Activated CD4-positive, alpha-beta T cell treated with anti-CD3 and anti-CD28 coated beads for 36 hours (primary cell): ENCODE measurements at regions not wholly inside any gene's neighbourhood (a gene's known extent, or its start where the extent isn't known, plus 50 kb on each side); places are given as distances from the start of the nearest gene placed in this dataset.

Source experiments
- ATAC-seq: fragments of 200-7000 bp; cut with Tn5 transposase; one replicate; pipeline ENCODE4 v1.10.0; 2021; ENCODE audit warnings: mild to moderate bottlenecking, moderate library complexity
- CTCF ChIA-PET: fragments of 350-600 bp; sonication (Branson Sonifier 250); formaldehyde crosslinking; loops from one replicate; lab custom pipeline; 2021; ENCODE audit warnings: antibody characterized with exemption; lab: Charles Lee
- POLR2A ChIA-PET: fragments of 350-600 bp; sonication (Branson Sonifier 250); formaldehyde crosslinking; loops from one replicate; lab custom pipeline; 2021; ENCODE audit warnings: antibody characterized with exemption, inconsistent platforms; lab: Charles Lee
- DNase-seq: peaks from one replicate; pipeline ENCODE4 v3.0.0-alpha.2; 2020
- H3K27ac Mint-ChIP-seq: one replicate; pipeline ENCODE4 v1.8.0; 2021; ENCODE audit warnings: mixed read lengths
- H3K27me3 Mint-ChIP-seq: one replicate; pipeline ENCODE4 v1.8.0; 2021; ENCODE audit warnings: mixed read lengths
- H3K36me3 Mint-ChIP-seq: one replicate; pipeline ENCODE4 v1.8.0; 2021; ENCODE audit warnings: low read depth, mixed read lengths
- H3K4me1 Mint-ChIP-seq: one replicate; pipeline ENCODE4 v1.8.0; 2021; ENCODE audit warnings: mixed read lengths
- H3K4me3 Mint-ChIP-seq: one replicate; pipeline ENCODE4 v1.8.0; 2021; ENCODE audit warnings: mild to moderate bottlenecking, moderate library complexity, mixed read lengths
- H3K9me3 Mint-ChIP-seq: one replicate; pipeline ENCODE4 v1.8.0; 2021; ENCODE audit warnings: low read depth, mixed read lengths
- intact Hi-C, 2 experiments: fragments of 100-400 bp; cut with DNase I in 1 of 2; cut with micrococcal nuclease in 1 of 2; formaldehyde crosslinking; loops; one replicate each; pipeline versions ENCODE4 v1.14.2 to v1.15.1; 2022 to 2024; cut with DNase I, micrococcal nuclease

DNA sequence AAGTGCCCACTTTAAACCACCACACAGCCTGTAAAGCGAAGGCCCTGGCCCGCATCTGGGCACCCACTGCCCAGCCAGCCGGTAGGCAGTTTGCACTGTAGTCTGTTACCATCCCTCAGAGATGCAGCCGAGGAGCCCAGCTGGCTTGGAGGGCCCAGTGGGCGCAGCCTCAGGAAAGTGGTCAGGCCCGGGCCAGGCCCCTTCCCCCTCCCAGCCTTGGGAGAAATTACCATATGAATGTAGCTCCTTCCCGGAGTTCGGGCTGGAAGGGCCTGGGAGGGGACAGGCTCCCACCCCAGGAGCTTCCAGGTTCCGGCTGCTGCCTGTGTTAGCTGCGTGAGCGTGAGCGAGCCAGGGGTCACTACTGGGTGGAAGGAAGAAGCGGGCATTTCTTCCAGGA, 325.4 kb downstream of the SEC14L1 start:
- POLR2A ChIA-PET, result interaction anchor here (0.7 to 1.8 kb wide), 4 partner anchors 8 to 111 kb away, joined by 3 to 4 read pairs (median 3); no protein-coding TSS in a partner anchor
- peaks cover 91% of the 10 kb centered on the region for H3K4me1 Mint-ChIP-seq
- CTCF ChIA-PET, result interaction anchor here (0.5 to 1.6 kb wide), 11 partner anchors 8 to 199 kb away, joined by 3 to 7 read pairs (median 3); no protein-coding TSS in a partner anchor
- H3K27ac Mint-ChIP-seq, result peak overlapping the region; percentile 98
- no peaks in the 10 kb centered on the region for H3K9me3 Mint-ChIP-seq
- intact Hi-C loops, result loop anchor here in 1 of 2 experiments (10.0 kb wide), 1 partner anchor 731 kb away; the partner anchor contains the start of genes MFSD11 and SRSF2
- peak overlapping the region; percentile 62 for H3K4me3 Mint-ChIP-seq
- no peaks in the 10 kb centered on the region for H3K27me3 Mint-ChIP-seq
- DNase-seq, result peak; percentile 33
- peaks cover 69% of the 10 kb centered on the region for H3K36me3 Mint-ChIP-seq
- ATAC-seq, result no peak

DNA sequence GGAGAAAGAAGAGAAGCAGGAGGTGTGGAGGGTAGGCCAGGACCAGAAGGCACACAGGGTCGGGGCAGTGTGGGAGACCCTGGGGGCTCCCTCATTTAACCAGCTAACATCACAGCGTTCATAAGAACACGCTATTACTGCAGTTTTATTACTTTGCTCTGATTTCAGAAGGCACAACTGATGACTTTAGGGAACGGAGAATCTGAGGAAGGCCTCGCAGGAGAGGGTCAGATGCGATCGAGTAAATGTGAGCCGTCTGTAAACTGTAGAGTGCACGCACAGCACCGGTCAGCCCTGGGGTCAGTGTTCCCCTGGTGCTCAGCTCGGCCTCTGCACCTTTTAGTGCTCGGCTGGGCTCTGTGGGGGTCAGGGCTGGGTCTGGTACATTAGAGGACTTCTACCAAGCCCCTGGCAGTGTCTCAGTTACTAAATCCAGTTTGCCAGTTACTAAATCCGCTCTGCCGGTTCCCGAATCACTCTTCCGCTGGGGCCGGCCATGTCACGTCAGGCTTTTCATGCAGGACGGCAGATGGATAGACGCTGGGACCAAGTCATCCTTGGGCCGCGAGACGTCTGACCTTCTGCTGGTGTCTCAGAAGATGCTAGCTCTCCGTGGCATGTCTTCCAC, 325.9 kb downstream of the SEC14L1 start:
- ATAC-seq (no peak), DNase-seq (no peak)
- peak overlapping the region; percentile 98 for H3K27ac Mint-ChIP-seq
- H3K9me3 Mint-ChIP-seq, result no peaks in the 10 kb centered on the region
- intact Hi-C loops, result loop anchor here in 1 of 2 experiments (10.0 kb wide), 1 partner anchor 732 kb away; the partner anchor contains the start of genes MFSD11 and SRSF2
- POLR2A ChIA-PET, result interaction anchor here (0.7 to 1.8 kb wide), 4 partner anchors 8 to 111 kb away, joined by 3 to 4 read pairs (median 3); no protein-coding TSS in a partner anchor
- no peak overlapping the region for H3K4me3 Mint-ChIP-seq
- CTCF ChIA-PET, result interaction anchor here (0.5 to 1.6 kb wide), 7 partner anchors 8 to 199 kb away, joined by 3 to 7 read pairs (median 3); no protein-coding TSS in a partner anchor
- H3K4me1 Mint-ChIP-seq, result peaks cover 91% of the 10 kb centered on the region
- no peaks in the 10 kb centered on the region for H3K27me3 Mint-ChIP-seq
- peaks cover 66% of the 10 kb centered on the region for H3K36me3 Mint-ChIP-seq

DNA sequence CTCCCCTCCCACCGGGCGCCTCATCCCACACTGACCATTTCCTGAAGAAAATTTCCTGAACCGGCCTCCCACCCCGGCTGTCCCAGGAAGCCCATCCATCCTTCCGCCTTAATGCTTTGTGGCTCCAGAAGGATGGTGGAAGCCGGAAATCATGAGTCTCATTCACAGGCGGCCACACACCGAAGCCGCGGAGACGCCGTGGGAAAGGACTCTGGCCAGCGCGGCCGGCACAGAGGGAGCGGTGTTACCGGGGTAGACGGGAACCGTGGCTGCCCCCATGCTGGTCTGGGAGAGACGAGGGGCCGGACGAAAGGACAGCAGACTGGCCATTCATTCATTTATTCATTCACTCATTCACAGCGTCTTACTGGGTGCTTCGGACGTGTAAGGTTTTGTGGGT, 326.8 kb downstream of the SEC14L1 start:
- CTCF ChIA-PET, result no interaction called here
- Mint-ChIP-seq H3K36me3 (peaks cover 67% of the 10 kb centered on the region), H3K27ac (peak overlapping the region; percentile 51), H3K4me1 (peaks cover 92% of the 10 kb centered on the region), H3K27me3 (no peaks in the 10 kb centered on the region), H3K9me3 (no peaks in the 10 kb centered on the region), H3K4me3 (no peak overlapping the region)
- POLR2A ChIA-PET, result no interaction called here
- no peak for DNase-seq
- ATAC-seq, result no peak
- intact Hi-C loops, result loop anchor here in 1 of 2 experiments (10.0 kb wide), 1 partner anchor 733 kb away; the partner anchor contains the start of genes MFSD11 and SRSF2

DNA sequence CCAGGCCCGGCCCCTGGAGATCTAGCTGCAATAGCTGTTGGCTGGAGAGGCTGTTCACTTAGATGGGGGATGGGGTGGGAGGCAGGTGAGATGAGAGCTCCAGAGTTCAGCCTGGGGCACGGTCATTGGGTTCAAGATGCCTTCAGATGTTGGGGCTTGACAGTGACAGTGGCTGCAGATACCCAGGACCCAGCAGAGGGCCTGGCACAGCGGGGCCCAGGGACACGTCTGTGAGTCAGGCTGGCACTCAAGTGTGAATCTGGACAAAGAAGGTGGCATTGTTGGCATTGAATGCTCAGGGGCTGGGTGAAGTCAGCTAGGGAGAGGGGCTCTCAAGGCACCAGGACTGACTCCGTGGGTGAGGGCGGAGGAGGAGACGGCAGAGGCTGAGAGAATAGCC, 328.1 kb downstream of the SEC14L1 start:
- no peak for ATAC-seq
- Mint-ChIP-seq H3K27me3 (no peaks in the 10 kb centered on the region), H3K9me3 (no peaks in the 10 kb centered on the region), H3K27ac (peak overlapping the region; percentile 87), H3K4me3 (no peak overlapping the region), H3K36me3 (peaks cover 65% of the 10 kb centered on the region), H3K4me1 (peaks cover 95% of the 10 kb centered on the region)
- intact Hi-C loops, result loop anchor here in 1 of 2 experiments (10.0 kb wide), 1 partner anchor 734 kb away; the partner anchor contains the start of genes MFSD11 and SRSF2
- DNase-seq, result no peak
- CTCF ChIA-PET, result interaction anchor here (0.7 to 1.7 kb wide), 5 partner anchors 9 to 69 kb away, joined by 3 to 8 read pairs (median 5); no protein-coding TSS in a partner anchor
- POLR2A ChIA-PET, result interaction anchor here (0.9 kb wide), 2 partner anchors 28 to 33 kb away, joined by 3 to 5 read pairs; no protein-coding TSS in a partner anchor

DNA sequence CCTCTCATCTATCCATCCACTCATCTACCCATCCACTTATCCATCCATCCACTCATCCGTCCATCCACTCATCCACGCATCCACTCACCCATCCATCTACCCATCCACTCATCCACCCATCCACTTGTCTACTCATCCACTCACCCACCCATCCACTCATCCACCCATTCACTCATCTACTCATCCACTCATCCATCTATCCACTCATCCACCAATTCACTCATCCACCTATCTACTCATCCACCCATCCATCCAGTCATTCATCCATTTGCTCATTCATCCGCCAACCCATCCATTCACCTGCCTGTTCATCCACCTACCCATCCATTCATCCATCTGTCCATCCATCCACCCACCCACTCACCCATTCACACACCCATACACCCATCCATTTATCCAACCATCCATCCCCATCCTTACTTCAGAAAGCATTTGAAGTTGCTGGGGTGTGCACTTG, 329.6 kb downstream of the SEC14L1 start:
- Mint-ChIP-seq H3K27ac (peak overlapping the region; percentile 86), H3K4me3 (no peak overlapping the region), H3K9me3 (no peaks in the 10 kb centered on the region), H3K27me3 (no peaks in the 10 kb centered on the region), H3K4me1 (peaks cover 96% of the 10 kb centered on the region), H3K36me3 (peaks cover 60% of the 10 kb centered on the region)
- ATAC-seq, result no peak
- ChIA-PET POLR2A (no interaction called here), CTCF (no interaction called here)
- DNase-seq, result no peak
- intact Hi-C loops, result loop anchor here (5.0 to 10.0 kb wide), 4 partner anchors 38 to 487 kb away; partner anchors contain the start of genes SEC14L1 (in 1 of the 2) and TNRC6C (in 1 of the 2)

DNA sequence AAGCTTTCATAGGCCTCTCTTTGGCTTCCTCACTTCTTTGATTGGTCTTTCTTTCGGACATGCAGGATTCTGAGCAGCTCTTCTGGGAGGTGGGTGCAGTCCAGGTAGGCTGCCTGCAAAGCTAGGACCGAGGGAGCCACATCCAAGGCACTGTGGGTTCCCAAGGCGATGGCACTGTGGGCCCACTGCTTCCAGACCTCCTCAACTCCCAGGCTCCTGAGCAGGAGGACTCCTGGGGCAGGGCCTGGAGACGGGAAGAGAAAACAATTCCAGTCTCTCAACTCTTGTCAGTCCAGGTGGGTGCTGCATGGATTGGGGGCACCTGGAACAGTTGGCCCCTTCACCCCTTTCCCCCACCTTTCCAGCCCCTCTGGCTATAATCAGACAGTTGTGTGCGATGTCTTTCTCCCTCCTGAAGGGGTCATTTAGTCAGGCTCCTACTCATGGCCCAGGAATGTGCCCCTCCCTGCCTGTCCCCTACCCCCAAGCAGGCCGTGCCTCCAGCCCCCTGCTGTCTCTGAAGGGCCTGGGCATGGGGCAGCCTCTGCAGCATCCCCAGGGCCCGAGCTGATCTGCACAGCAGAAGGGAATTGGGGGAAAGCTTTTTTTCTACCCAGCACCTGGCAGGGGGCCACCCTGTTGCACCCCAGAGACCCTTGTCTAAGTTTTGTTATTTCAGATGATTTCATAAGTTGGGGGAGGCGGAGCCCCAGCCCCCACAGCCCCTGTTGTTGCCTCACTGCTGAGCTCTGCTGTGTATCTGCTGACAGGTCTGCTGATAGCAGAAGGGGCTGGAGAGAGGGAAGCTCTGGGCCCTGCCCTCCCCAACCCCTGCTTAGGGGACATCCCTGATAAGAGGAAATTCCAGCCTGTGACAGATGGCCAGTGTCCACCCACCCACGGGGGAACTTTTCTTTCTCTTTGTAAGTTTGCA, 330.3 kb downstream of the SEC14L1 start:
- intact Hi-C loops, result loop anchor here (5.0 to 10.0 kb wide), 4 partner anchors 39 to 486 kb away; partner anchors contain the start of genes SEC14L1 (in 1 of the 2) and TNRC6C (in 1 of the 2)

DNA sequence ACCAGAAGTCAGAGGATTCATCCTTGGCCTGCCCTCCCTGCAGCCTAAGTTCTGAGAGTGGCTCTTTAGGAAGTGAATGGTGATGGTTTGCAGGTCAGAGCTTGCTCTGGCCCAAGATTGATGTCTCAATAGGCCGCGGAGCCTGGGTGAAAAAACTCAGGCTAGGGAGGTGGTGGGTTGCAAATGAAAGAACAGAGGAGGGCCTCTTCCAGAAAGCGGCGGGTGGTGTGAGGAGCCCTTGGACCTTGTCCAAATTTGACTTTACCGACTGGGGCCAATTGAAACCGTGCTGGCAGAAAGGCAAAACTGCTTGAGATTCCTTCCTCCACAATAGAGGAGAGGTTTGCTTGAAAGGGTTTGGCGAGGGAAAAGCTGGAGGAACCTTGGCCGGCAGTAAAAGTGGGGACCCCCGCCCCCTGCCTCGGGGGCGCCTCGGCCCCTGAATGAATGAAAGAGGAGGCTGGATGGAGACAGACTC, 331.3 kb downstream of the SEC14L1 start:
- H3K9me3 Mint-ChIP-seq, result no peaks in the 10 kb centered on the region
- DNase-seq, result no peak
- H3K27ac Mint-ChIP-seq, result peak overlapping the region; percentile 86
- ChIA-PET POLR2A (interaction anchor here (0.7 to 3.4 kb wide), 7 partner anchors 13 to 42 kb away, joined by 3 to 30 read pairs (median 3); no protein-coding TSS in a partner anchor), CTCF (interaction anchor here (0.6 to 3.1 kb wide), 15 partner anchors 8 to 269 kb away, joined by 3 to 21 read pairs (median 4); no protein-coding TSS in a partner anchor)
- ATAC-seq, result no peak
- peaks cover 96% of the 10 kb centered on the region for H3K4me1 Mint-ChIP-seq
- H3K4me3 Mint-ChIP-seq, result peak overlapping the region; percentile 70
- intact Hi-C loops, result loop anchor here (1.0 to 10.0 kb wide), 6 partner anchors 12 to 485 kb away; partner anchors contain the start of genes SEC14L1 (in 1 of the 2) and TNRC6C (in 1 of the 2)
- no peaks in the 10 kb centered on the region for H3K27me3 Mint-ChIP-seq
- peaks cover 60% of the 10 kb centered on the region for H3K36me3 Mint-ChIP-seq

More for the DNA sequence above, 330.3 kb downstream of the SEC14L1 start:
- ChIA-PET POLR2A (no interaction called here), CTCF (interaction anchor here (1.5 to 2.7 kb wide), 3 partner anchors 11 to 140 kb away, joined by 9 to 21 read pairs (median 10); no protein-coding TSS in a partner anchor)
- no peak for ATAC-seq
- Mint-ChIP-seq H3K36me3 (peaks cover 64% of the 10 kb centered on the region), H3K9me3 (no peaks in the 10 kb centered on the region), H3K4me3 (peak overlapping the region; percentile 70), H3K27ac (peak overlapping the region; percentile 86), H3K4me1 (peaks cover 96% of the 10 kb centered on the region), H3K27me3 (no peaks in the 10 kb centered on the region)
- no peak for DNase-seq

DNA sequence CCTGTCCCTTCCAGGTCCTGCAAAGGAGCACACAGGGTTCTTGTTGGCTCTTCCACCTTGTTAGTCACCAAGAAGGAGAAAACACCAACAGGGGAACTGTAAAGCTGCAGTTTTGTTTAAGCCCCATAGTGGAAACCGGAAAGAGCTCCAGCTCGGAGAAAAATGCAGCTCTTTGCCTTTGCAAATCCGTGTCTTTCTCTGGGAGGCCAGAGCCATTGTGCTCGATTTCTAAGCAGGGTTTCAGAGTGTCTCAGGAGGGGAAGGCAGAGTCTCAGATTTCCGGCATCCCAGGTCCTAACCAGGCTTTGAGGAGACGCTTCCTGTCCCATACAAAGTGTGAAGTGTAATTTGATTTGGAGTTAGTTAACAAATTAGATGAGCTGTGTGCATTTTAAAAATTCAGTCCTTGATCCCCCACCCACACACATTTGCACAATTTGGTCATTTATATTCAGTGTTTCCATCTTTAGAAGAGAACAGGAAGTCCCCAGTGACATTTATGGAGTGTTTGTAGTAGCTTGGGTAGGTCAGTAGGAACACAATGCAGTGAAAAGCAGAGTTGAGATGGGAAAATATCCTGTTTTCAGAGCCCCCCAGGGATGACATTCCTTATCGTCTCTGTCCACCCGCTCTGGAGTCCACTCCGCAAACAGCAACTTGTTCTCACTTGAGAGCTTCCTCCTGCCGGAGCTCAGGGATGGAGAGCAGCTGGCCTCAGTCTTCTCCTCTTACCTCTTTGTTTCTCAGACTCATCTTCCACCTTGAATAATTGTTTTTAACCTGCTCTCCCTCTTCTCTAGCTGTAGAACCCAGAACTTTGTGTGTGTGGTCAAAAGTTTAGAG, 331.9 kb downstream of the SEC14L1 start:
- ChIA-PET CTCF (interaction anchor here (0.6 to 3.1 kb wide), 18 partner anchors 8 to 268 kb away, joined by 3 to 21 read pairs (median 4); no protein-coding TSS in a partner anchor), POLR2A (interaction anchor here (0.7 to 3.4 kb wide), 9 partner anchors 11 to 66 kb away, joined by 3 to 30 read pairs (median 3); no protein-coding TSS in a partner anchor)
- no peaks in the 10 kb centered on the region for H3K9me3 Mint-ChIP-seq
- peaks cover 64% of the 10 kb centered on the region for H3K36me3 Mint-ChIP-seq
- ATAC-seq (peak; percentile 53), DNase-seq (peak; percentile 66)
- peaks cover 99% of the 10 kb centered on the region for H3K4me1 Mint-ChIP-seq
- no peaks in the 10 kb centered on the region for H3K27me3 Mint-ChIP-seq
- intact Hi-C loops, result loop anchor here (1.0 to 10.0 kb wide), 6 partner anchors 12 to 485 kb away; partner anchors contain the start of genes SEC14L1 (in 1 of the 2) and TNRC6C (in 1 of the 2)
- H3K4me3 Mint-ChIP-seq, result peak overlapping the region; percentile 70
- H3K27ac Mint-ChIP-seq, result peak overlapping the region; percentile 86

DNA sequence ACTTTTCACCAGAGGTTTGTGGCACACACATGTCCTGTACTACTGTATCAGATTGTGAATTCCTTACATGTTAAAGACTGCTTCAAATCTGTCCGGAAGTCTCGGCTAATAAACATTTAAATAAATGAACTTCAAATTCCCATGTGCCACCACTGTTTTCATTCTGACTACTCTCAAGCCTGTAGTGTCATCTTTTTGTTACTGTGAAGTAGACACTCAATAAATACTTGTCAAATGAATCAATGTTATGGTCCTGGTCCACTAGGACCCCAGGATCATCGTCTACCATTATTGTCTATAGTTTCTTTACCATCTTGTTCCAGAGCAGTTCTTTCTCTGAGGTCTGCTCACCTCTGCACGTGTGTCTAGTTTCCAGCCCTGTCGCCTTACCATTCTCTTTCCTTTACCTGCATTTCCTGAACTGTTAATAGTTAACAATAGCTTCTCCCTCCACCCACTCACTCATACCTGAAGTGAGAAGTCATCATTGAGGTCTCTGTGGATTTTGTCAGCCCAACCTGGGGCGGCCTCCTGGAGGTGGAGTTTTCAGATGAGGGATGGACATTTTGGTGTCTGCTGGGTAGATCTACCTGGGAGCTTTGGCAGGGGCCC, 333.0 kb downstream of the SEC14L1 start:
- DNase-seq, result peak; percentile 72
- ChIA-PET POLR2A (interaction anchor here (0.6 to 3.4 kb wide), 9 partner anchors 8 to 149 kb away, joined by 3 to 30 read pairs (median 5); no protein-coding TSS in a partner anchor), CTCF (interaction anchor here (0.7 to 3.1 kb wide), 10 partner anchors 10 to 385 kb away, joined by 3 to 21 read pairs (median 10); no protein-coding TSS in a partner anchor)
- intact Hi-C loops, result loop anchor here (1.0 to 10.0 kb wide), 6 partner anchors 28 to 484 kb away; partner anchors contain the start of genes SEC14L1 (in 1 of the 2) and TNRC6C (in 1 of the 2)
- Mint-ChIP-seq H3K9me3 (no peaks in the 10 kb centered on the region), H3K36me3 (peaks cover 60% of the 10 kb centered on the region), H3K4me3 (peak overlapping the region; percentile 70), H3K27me3 (no peaks in the 10 kb centered on the region), H3K27ac (peak overlapping the region; percentile 86), H3K4me1 (peaks cover 99% of the 10 kb centered on the region)
- peak; percentile 43 for ATAC-seq
